ENCODE measurements at regions not wholly inside any gene's neighbourhood (a gene's known extent, or its start where the extent isn't known, plus 50 kb on each side); places are given as distances from the start of the nearest gene placed in this dataset.
"Not testable (repeated sequence)": the region's sequence is repeated elsewhere in the genome, so short reads cannot be mapped to it uniquely, and the experiment has no call there.

DNA sequence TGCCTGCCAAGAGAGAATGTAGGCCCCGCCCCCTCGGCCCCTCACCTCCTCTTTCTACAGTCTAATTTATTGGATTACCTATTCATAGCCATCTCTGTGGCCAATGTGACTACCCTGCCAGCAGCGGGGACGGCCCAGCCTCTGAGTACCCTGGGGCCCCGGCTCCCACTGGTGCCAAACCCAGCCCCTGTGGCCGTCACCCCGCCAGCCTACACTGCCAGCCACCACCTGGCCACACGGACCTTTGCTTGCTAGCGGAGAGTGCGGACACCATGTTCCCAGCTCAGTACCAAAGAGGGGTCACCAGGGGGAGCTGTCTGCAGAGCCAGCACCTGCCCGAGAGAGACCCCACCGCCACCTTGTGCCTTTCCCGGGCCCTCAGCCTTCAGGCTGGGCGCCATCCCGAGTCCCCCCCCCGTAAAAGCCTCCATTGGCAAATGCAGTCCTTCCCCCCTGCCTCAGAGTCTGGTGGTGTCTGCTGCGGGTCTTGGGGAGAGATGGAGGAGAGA is 511.1 kb downstream of the ZNF37A start:
- H3K4me2 ChIP-seq (ENCODE audit: low read length) = no peak overlapping the region

DNA sequence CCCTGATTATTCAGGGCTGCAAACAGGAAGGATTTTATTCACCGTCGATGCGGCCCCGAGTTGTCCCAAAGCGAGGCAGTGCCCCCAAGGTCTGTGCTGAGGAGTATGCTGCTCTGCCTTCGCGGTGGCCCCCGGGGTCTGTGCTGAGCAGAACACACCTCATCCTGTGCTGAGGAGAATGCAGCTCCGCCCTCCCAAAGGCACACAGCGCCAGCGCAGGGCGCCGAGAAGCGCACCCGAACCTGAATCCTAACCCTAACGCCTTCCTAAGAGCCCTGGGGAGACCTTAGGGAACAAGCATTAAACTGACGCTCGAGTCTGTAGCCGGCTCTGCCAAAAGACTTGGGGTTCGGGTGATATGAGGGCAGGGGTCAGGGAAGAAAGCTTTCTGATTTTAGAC is 521.5 kb downstream of the ZNF37A start:
- not testable (repeated sequence) for H3F3A ChIP-seq (ENCODE audit: insufficient read depth, low read length); H3K27me3 ChIP-seq (ENCODE audit: insufficient read depth, low read length); H3K9me2 ChIP-seq (ENCODE audit: low read depth, low read length); H3K4me2 ChIP-seq (ENCODE audit: low read length); H2AFZ ChIP-seq (ENCODE audit: low read length); H3K36me3 ChIP-seq (ENCODE audit: insufficient read depth, low read length); H3K79me2 ChIP-seq (ENCODE audit: insufficient read depth, low read length); H4K20me1 ChIP-seq (ENCODE audit: insufficient read depth, low read length); H3K4me3 ChIP-seq (ENCODE audit: low read depth, low read length, poor library complexity, severe bottlenecking); H3K4me1 ChIP-seq (ENCODE audit: insufficient read depth, low read length, severe bottlenecking); H3K27ac ChIP-seq (ENCODE audit: low read depth, low read length, poor library complexity, severe bottlenecking); H3K9ac ChIP-seq (ENCODE audit: low read length); H3K9me3 ChIP-seq (ENCODE audit: low read length)

More for the DNA sequence above, 511.1 kb downstream of the ZNF37A start:
- Histone ChIP-seq H3K27me3 (ENCODE audit: insufficient read depth, low read length) (no peaks in the 10 kb centered on the region), H3K27ac (ENCODE audit: low read depth, low read length, poor library complexity, severe bottlenecking) (no peak overlapping the region), H3F3A (ENCODE audit: insufficient read depth, low read length) (no peaks in the 10 kb centered on the region), H3K9ac (ENCODE audit: low read length) (no peak overlapping the region), H3K9me3 (ENCODE audit: low read length) (no peaks in the 10 kb centered on the region), H3K9me2 (ENCODE audit: low read depth, low read length) (no peaks in the 10 kb centered on the region), H4K20me1 (ENCODE audit: insufficient read depth, low read length) (no peaks in the 10 kb centered on the region), H3K4me1 (ENCODE audit: insufficient read depth, low read length, severe bottlenecking) (no peaks in the 10 kb centered on the region), H3K36me3 (ENCODE audit: insufficient read depth, low read length) (no peaks in the 10 kb centered on the region), H3K4me3 (ENCODE audit: low read depth, low read length, poor library complexity, severe bottlenecking) (no peak overlapping the region), H2AFZ (ENCODE audit: low read length) (no peak overlapping the region), H3K79me2 (ENCODE audit: insufficient read depth, low read length) (no peaks in the 10 kb centered on the region)
- TF ChIP-seq, protein P1, sequence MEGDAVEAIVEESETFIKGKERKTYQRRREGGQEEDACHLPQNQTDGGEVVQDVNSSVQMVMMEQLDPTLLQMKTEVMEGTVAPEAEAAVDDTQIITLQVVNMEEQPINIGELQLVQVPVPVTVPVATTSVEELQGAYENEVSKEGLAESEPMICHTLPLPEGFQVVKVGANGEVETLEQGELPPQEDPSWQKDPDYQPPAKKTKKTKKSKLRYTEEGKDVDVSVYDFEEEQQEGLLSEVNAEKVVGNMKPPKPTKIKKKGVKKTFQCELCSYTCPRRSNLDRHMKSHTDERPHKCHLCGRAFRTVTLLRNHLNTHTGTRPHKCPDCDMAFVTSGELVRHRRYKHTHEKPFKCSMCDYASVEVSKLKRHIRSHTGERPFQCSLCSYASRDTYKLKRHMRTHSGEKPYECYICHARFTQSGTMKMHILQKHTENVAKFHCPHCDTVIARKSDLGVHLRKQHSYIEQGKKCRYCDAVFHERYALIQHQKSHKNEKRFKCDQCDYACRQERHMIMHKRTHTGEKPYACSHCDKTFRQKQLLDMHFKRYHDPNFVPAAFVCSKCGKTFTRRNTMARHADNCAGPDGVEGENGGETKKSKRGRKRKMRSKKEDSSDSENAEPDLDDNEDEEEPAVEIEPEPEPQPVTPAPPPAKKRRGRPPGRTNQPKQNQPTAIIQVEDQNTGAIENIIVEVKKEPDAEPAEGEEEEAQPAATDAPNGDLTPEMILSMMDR (IDR thresholded peaks at IDR 0.05; ENCODE audit: low read length) = peak; percentile 29; the same call in 1 of the 2 replicates
- no peak for TF ChIP-seq EZH2 (IDR thresholded peaks at IDR 0.05; ENCODE audit: borderline replicate concordance, low read length)

DNA sequence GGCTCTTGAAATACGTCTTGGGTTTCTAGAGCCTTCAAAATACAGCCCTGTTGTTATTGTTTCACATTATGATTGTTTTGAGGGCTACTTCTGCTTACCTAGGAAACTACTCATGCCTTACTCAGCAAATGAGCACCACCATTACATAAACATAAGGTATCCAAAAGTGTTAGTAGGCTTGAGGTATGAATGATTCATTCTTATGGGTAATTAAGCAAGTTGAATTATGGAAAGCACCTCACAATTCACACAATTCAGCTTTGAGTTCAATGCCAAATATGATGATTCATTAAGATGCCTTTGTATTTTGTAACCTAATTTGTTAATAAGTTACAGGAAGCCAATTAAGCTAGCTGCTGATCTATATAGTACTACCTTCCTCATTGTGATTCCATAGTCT is 525.7 kb downstream of the ZNF37A start:
- not testable (repeated sequence) for H3K4me1 ChIP-seq (ENCODE audit: insufficient read depth, low read length, severe bottlenecking); H3K27me3 ChIP-seq (ENCODE audit: insufficient read depth, low read length); H3K79me2 ChIP-seq (ENCODE audit: insufficient read depth, low read length); H3K4me2 ChIP-seq (ENCODE audit: low read length); H3K27ac ChIP-seq (ENCODE audit: low read depth, low read length, poor library complexity, severe bottlenecking); H3K36me3 ChIP-seq (ENCODE audit: insufficient read depth, low read length); H2AFZ ChIP-seq (ENCODE audit: low read length); H3K4me3 ChIP-seq (ENCODE audit: low read depth, low read length, poor library complexity, severe bottlenecking); H3F3A ChIP-seq (ENCODE audit: insufficient read depth, low read length); H3K9me2 ChIP-seq (ENCODE audit: low read depth, low read length); H3K9me3 ChIP-seq (ENCODE audit: low read length); H3K9ac ChIP-seq (ENCODE audit: low read length); H4K20me1 ChIP-seq (ENCODE audit: insufficient read depth, low read length)

DNA sequence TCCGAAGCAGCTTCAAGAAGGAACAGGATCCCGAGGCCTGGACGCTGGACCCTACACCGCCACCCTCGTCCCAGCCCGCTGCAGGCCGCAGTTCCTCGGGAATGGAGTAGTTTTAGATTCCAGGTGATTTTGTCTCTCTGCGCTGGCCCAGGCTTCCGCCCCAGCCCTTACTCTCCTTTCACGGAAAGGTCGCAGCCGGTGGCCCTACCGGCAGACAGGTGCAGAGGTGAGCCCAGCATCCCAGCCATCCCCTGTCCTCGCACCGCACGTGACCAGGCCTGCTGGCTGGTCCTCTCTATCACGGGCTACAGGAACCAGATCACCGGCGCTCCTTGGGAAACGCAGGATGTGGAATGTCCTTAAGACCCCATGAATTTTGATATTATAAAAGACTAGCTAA is 541.5 kb downstream of the ZNF37A start:
- H3K9ac ChIP-seq (ENCODE audit: low read length); H3K79me2 ChIP-seq (ENCODE audit: insufficient read depth, low read length); H3K9me2 ChIP-seq (ENCODE audit: low read depth, low read length); H3K27me3 ChIP-seq (ENCODE audit: insufficient read depth, low read length); H3K9me3 ChIP-seq (ENCODE audit: low read length); H3K27ac ChIP-seq (ENCODE audit: low read depth, low read length, poor library complexity, severe bottlenecking); H4K20me1 ChIP-seq (ENCODE audit: insufficient read depth, low read length); H3F3A ChIP-seq (ENCODE audit: insufficient read depth, low read length); H3K4me2 ChIP-seq (ENCODE audit: low read length); H3K4me1 ChIP-seq (ENCODE audit: insufficient read depth, low read length, severe bottlenecking); H3K36me3 ChIP-seq (ENCODE audit: insufficient read depth, low read length); H2AFZ ChIP-seq (ENCODE audit: low read length); H3K4me3 ChIP-seq (ENCODE audit: low read depth, low read length, poor library complexity, severe bottlenecking): not testable (repeated sequence)

Measured in OCI-LY1 (cell line).